Fibroblast of mammary gland (primary cell): ENCODE measurements at regions not wholly inside any gene's neighbourhood (a gene's known extent, or its start where the extent isn't known, plus 50 kb on each side); places are given as distances from the start of the nearest gene placed in this dataset.

ENCODE experiments used
- DNase-seq: peaks from one replicate; pipeline ENCODE4 v3.0.0-alpha.2; 2010; ENCODE audit warnings: low read depth
- H3K4me3 ChIP-seq: 2 replicates; pipeline ENCODE4 v1.5.1; 2011; ENCODE audit warnings: low read depth, mild to moderate bottlenecking, low read length, moderate library complexity; ENCODE audit not compliant: control insufficient read depth
- CTCF ChIP-seq: conservative IDR thresholded peaks from 2 replicates; pipeline ENCODE4 v1.5.1; 2011; ENCODE audit warnings: low read depth, low read length, inconsistent platforms; ENCODE audit not compliant: control insufficient read depth, insufficient read depth

DNA sequence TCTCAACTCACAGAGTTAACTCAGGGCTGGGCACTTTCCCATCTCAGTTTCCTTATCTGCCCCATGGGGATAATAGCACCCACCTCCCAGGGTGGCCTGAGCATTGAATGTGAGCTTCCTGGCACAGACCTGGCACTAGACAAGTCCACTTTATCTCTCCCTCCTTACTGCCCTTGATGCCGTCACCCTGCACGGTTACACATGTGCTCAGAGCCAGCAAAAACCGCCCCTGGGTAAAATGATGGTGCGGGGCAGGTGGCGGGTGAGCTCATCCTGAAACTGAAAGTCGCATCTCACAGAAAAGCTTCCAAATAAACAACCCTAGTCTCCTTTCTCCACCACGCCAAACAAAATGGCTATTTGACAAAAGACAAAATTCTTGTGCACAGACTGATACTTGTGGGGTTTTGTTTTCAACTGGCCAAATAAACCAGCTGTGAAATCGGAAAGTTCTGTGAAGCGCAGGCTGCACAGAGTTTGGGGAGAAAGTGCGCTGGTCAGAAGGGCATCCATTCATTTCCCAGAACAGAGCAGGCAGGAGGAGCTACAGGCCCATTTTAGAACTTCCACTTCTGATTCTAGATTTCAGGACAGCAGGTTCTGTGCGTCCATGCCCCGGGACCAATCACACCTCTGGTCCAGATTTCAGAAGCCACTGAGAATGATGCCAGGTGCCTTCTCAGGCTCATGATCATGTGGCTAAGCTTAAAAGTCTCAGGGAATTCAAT lies 138.1 kb downstream of the SHANK2 start:
- no peak for TF ChIP-seq CTCF
- H3K4me3 ChIP-seq: no peak overlapping the region
- no peak for DNase-seq

GRCh38 chr11:71112990-71113389 lies 139.4 kb downstream of the SHANK2 start:
- no peak for DNase-seq
- no peak for TF ChIP-seq CTCF
- no peak overlapping the region for H3K4me3 ChIP-seq

GRCh38 chr11:71112454-71112853 lies 139.9 kb downstream of the SHANK2 start:
- no peak for DNase-seq
- TF ChIP-seq CTCF: no peak
- H3K4me3 ChIP-seq: no peak overlapping the region

DNA sequence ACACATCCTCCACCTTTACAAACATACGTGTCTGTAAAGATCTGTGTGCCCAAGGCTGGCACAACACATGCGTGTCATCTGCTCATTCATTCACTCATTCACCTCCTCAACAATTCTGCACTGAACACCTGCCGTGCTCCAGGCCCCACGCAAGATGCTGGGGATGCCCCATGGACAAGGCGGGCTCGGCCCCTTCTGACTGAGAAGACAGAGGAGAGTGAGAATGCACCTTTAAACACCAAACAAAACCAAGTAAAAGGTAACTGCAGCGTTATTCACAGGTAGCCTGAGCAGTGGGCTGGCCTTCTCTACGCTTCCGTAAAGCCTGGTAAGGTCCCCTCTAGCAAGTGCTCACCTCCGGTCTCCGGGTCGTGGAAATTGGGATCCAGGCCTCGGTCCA lies 142.8 kb downstream of the SHANK2 start:
- DNase-seq: no peak
- H3K4me3 ChIP-seq: no peak overlapping the region
- no peak for TF ChIP-seq CTCF

GRCh38 chr11:71109186-71109585 lies 143.2 kb downstream of the SHANK2 start:
- H3K4me3 ChIP-seq: no peak overlapping the region
- TF ChIP-seq CTCF: no peak

DNA sequence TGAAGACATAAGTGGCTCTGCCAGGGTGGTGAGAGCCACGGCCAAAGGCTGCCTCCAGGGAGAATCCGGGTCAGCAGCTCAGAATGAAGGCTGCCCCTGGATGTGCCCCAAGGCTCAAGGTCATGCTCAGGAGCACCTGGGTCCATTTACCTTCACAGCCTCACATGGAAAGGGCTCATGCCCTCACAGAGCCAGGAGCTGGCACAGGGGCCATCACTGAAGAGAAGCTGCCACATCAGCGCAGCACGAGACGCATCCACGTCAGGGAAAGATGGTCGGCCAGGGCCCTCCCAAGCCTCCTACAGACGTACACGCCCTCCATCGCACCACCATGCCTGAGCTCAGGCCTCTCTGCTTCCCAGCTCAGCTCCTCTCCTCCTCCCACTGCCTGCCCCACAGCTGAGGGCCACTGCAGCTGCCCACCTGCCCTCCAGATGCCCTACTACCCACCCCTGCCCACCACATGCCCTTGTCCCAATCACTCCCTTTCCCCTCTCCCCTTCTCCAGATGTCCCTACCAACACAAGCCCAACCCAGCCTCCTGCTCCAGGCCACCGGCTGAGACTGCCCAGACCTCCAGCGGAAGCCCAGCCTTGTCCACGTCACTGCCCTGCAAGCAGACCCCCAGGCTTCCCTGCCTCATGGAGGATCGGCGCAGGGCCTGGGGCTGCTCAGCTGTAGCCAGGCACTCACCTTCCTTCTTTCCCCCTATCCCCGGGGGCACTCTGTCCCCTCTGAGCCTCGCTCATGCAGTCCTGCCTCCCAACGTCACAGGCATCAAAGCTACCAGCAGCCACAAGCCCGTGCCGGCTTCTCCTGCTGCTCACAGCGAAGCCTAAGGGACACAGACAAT lies 144.1 kb downstream of the SHANK2 start:
- no peak overlapping the region for H3K4me3 ChIP-seq
- DNase-seq: no peak
- TF ChIP-seq CTCF: no peak

More at GRCh38 chr11:71109186-71109585, 143.2 kb downstream of the SHANK2 start:
- no peak for DNase-seq
